ENCODE measurements at regions not wholly inside any gene's neighbourhood (a gene's known extent, or its start where the extent isn't known, plus 50 kb on each side); places are given as distances from the start of the nearest gene placed in this dataset.

DNA sequence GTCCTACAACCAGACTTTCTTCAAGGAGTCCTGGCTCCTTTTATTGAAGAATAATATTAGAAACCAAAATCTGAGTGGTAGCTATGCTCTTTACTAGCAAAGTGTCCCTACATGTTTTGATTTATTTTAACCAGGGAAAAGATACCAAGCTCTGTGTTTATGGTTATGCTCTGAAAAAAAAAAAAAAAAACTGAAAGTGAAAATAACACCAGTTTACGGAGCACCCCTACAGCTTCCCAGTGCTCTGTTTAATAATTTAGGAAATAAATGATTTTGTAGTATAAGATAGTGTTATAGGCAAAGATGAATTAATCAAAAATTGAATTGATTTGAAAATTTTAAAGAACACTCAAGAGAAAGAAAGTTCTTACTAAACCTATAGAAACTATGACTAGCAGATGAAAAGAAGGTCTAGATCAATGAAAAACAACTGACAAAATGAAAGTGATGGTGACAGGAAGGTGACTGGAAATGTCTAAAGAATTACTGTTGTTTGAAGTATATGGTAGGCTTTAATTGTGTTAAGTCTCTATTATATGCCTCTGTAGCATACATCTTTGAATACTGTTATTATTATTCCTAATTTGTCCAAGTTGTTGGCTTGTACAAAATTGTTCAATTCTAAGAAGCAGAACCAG, 1698.4 kb upstream of the PCDH10 start:
- Histone ChIP-seq H3K4me2 (ENCODE audit: low read depth, low read length) (no peak overlapping the region), H3K4ac (ENCODE audit: low read depth, low read length) (no peak overlapping the region), H4K8ac (ENCODE audit: low read depth in 2 of 2, low read length in 2 of 2) (no peak overlapping the region), H3K4me1 (ENCODE audit: control insufficient read depth, insufficient read depth, low read length) (no peaks in the 10 kb centered on the region), H3K9me1 (ENCODE audit: insufficient read depth, low read length) (no peaks in the 10 kb centered on the region), H2AFZ (replicated peaks; ENCODE audit: low read length, poor library complexity) (no peak overlapping the region), H3K9me3 (ENCODE audit: control insufficient read depth, insufficient read depth, low read length) (no peaks in the 10 kb centered on the region), H3K14ac (replicated peaks; ENCODE audit: low read depth, low read length) (no peak overlapping the region), H2AK5ac (ENCODE audit: low read depth, low read length) (no peak overlapping the region), H2BK20ac (ENCODE audit: low read depth, low read length) (no peak overlapping the region), H2BK120ac (ENCODE audit: low read depth, low read length) (no peak overlapping the region), H4K20me1 (ENCODE audit: insufficient read depth, low read length) (no peaks in the 10 kb centered on the region), H3K27ac (ENCODE audit: insufficient read depth, low read length) (no peak overlapping the region), H4K5ac (ENCODE audit: low read depth, low read length) (no peak overlapping the region), H3K4me3 (ENCODE audit: insufficient read depth, low read depth, low read length) (no peak overlapping the region), H2AK9ac (replicated peaks; ENCODE audit: low read depth, low read length, poor library complexity) (no peak overlapping the region), H3K27me3 (ENCODE audit: control insufficient read depth, insufficient read depth, low read length) (no peaks in the 10 kb centered on the region), H3K9ac (ENCODE audit: low read depth, low read length) (no peak overlapping the region), H2BK15ac (ENCODE audit: low read depth, low read length) (no peak overlapping the region), H4K91ac (ENCODE audit: insufficient read depth, low read depth, low read length) (no peak overlapping the region), H3K23ac (ENCODE audit: low read depth, low read length) (no peak overlapping the region), H2BK5ac (ENCODE audit: low read depth, low read length, poor library complexity, severe bottlenecking) (no peak overlapping the region), H3K56ac (ENCODE audit: extremely low read depth, insufficient read depth, low read length) (no peak overlapping the region), H3K79me1 (ENCODE audit: low read depth in 1 of 2, low read length in 2 of 2) (no peaks in the 10 kb centered on the region), H3K18ac (ENCODE audit: low read depth, low read length) (no peak overlapping the region), H3K36me3 (ENCODE audit: control insufficient read depth, insufficient read depth, low read length) (no peaks in the 10 kb centered on the region)
- dilution Hi-C loops (cut with HindIII; ENCODE audit: low sequenced_read_pairs, unreplicated experiment) (no loop called here), in situ Hi-C loops (cut with MboI; ENCODE audit: low sequenced_read_pairs) (no loop called here), intact Hi-C loops (cut with micrococcal nuclease) (no loop called here)
- BruUV-seq (replicated peaks) = no TSS peak
- no CpG with 5 or more reads among the region's 1 CpG for WGBS, 2 experiments (ENCODE audit: extremely low coverage in 2 of 2, insufficient read length in 1 of 2)
- POLR2A ChIA-PET (ENCODE audit: unreplicated experiment) = no interaction called here
- DNase-seq (no peak), ATAC-seq (ENCODE audit: low read depth) (no peak)
- CTCF ChIA-PET = no interaction called here
- TF ChIP-seq MXI1 (IDR thresholded peaks at IDR 0.05; ENCODE audit: borderline replicate concordance, low read depth, low read length) = no peak
- no peak for TF ChIP-seq CHD1 (IDR thresholded peaks at IDR 0.05; ENCODE audit: low read depth, low read length)
- TF ChIP-seq BHLHE40 (IDR thresholded peaks at IDR 0.05; ENCODE audit: low read depth, low read length) = no peak
- TF ChIP-seq CEBPB (IDR thresholded peaks at IDR 0.05; ENCODE audit: low read depth, low read length) = no peak
- TF ChIP-seq RCOR1 (IDR thresholded peaks at IDR 0.05; ENCODE audit: insufficient replicate concordance, low read length) = no peak
- TF ChIP-seq NFE2L2 (IDR thresholded peaks at IDR 0.05; ENCODE audit: low read depth, low read length) = no peak
- no peak for TF ChIP-seq MAZ (IDR thresholded peaks at IDR 0.05; ENCODE audit: borderline replicate concordance, low read depth, low read length)
- TF ChIP-seq POLR2A (IDR thresholded peaks at IDR 0.05; ENCODE audit: low read depth, low read length) = no peak
- no peak for TF ChIP-seq MAFK (IDR thresholded peaks at IDR 0.05; ENCODE audit: low read depth, low read length)
- TF ChIP-seq RAD21 (IDR thresholded peaks at IDR 0.05; ENCODE audit: low read length) = no peak
- TF ChIP-seq, protein P1, sequence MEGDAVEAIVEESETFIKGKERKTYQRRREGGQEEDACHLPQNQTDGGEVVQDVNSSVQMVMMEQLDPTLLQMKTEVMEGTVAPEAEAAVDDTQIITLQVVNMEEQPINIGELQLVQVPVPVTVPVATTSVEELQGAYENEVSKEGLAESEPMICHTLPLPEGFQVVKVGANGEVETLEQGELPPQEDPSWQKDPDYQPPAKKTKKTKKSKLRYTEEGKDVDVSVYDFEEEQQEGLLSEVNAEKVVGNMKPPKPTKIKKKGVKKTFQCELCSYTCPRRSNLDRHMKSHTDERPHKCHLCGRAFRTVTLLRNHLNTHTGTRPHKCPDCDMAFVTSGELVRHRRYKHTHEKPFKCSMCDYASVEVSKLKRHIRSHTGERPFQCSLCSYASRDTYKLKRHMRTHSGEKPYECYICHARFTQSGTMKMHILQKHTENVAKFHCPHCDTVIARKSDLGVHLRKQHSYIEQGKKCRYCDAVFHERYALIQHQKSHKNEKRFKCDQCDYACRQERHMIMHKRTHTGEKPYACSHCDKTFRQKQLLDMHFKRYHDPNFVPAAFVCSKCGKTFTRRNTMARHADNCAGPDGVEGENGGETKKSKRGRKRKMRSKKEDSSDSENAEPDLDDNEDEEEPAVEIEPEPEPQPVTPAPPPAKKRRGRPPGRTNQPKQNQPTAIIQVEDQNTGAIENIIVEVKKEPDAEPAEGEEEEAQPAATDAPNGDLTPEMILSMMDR (conservative IDR thresholded peaks at IDR 0.05; ENCODE audit: low read depth, low read length) = no peak

All from IMR-90 (cell line).